ENCODE measurements at regions not wholly inside any gene's neighbourhood (a gene's known extent, or its start where the extent isn't known, plus 50 kb on each side); places are given as distances from the start of the nearest gene placed in this dataset.

DNA sequence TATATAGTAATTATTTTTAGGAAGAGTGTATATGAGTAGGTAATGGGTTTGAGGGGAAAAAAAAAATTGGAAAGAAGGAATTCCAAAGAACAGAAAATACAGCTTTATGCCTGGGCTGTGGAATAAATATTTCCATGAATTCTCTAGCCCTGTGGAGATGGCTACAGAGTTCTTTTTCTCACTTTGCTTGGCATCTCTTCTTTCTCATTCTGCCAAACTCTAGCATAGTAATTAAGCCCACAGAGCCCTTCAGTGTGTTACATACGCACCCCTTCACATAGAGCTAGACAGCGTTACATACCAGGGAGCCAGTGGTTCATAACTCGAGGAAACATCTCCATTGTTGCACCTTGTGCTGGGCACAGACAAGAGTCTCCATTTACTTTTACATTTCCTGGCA, 621.1 kb downstream of the CDH8 start:
- no peak overlapping the region for H3K27ac ChIP-seq
- DNase-seq (ENCODE audit: low read depth in 1 of 2, low spot score in 1 of 2), result no peak
- no peak overlapping the region for H3K4me3 ChIP-seq
- no peaks in the 10 kb centered on the region for H3K27me3 ChIP-seq
- H3K9me3 ChIP-seq (ENCODE audit: low read depth), result no peaks in the 10 kb centered on the region
- H3K36me3 ChIP-seq, result no peaks in the 10 kb centered on the region
- TF ChIP-seq, protein P1, sequence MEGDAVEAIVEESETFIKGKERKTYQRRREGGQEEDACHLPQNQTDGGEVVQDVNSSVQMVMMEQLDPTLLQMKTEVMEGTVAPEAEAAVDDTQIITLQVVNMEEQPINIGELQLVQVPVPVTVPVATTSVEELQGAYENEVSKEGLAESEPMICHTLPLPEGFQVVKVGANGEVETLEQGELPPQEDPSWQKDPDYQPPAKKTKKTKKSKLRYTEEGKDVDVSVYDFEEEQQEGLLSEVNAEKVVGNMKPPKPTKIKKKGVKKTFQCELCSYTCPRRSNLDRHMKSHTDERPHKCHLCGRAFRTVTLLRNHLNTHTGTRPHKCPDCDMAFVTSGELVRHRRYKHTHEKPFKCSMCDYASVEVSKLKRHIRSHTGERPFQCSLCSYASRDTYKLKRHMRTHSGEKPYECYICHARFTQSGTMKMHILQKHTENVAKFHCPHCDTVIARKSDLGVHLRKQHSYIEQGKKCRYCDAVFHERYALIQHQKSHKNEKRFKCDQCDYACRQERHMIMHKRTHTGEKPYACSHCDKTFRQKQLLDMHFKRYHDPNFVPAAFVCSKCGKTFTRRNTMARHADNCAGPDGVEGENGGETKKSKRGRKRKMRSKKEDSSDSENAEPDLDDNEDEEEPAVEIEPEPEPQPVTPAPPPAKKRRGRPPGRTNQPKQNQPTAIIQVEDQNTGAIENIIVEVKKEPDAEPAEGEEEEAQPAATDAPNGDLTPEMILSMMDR (IDR thresholded peaks at IDR 0.05; ENCODE audit: low read depth, low read length), result no peak
- H3K4me1 ChIP-seq (ENCODE audit: low read depth), result no peaks in the 10 kb centered on the region

DNA sequence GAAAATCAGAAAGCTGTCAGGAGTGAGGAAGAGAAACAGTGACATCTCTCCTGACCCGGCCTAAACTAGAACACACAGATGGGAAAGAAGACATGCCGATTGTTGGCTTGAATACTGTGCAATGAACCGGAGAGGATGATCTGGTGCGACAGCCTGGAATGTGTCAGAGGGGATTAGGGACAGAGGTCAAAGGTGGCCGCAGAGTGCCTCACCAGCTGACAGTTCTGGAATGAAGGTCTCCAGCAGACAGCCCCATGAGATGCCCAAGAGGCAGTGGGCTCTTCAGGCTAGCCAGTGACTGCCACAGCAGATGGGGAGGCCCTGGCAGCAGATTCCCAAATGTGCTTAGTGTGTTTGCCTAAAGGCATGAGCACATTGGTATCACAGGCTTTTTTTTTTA, 623.2 kb downstream of the CDH8 start:
- Histone ChIP-seq H3K4me1 (ENCODE audit: low read depth) (no peaks in the 10 kb centered on the region), H3K9me3 (ENCODE audit: low read depth) (no peaks in the 10 kb centered on the region), H3K27me3 (no peaks in the 10 kb centered on the region), H3K36me3 (no peaks in the 10 kb centered on the region), H3K27ac (no peak overlapping the region), H3K4me3 (no peak overlapping the region)
- no peak for DNase-seq (ENCODE audit: low read depth in 1 of 2, low spot score in 1 of 2)
- TF ChIP-seq, protein P1 (IDR thresholded peaks at IDR 0.05; ENCODE audit: low read depth, low read length), result no peak

DNA sequence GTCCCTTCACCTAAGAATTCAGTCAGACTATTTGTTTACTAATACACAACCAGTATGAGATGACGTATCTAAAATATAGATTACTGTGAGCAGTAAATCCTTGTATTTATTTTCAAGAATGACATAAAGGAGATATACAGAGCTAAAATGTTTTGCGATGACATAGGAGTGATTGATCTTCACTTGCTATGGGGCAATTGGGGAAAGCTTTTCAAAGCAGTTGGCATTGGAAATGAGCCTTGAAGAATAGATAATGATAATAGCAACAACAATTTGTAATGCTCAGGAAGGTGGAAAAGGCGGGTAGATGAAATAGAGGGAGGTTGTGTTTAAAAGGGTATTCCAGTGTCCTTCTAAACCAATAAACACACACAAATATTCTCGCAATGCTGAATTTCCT, 623.7 kb downstream of the CDH8 start:
- H3K27ac ChIP-seq, result no peak overlapping the region
- TF ChIP-seq, protein P1 (IDR thresholded peaks at IDR 0.05; ENCODE audit: low read depth, low read length), result no peak
- no peak for DNase-seq (ENCODE audit: low read depth in 1 of 2, low spot score in 1 of 2)
- H3K4me3 ChIP-seq, result no peak overlapping the region
- H3K27me3 ChIP-seq, result no peaks in the 10 kb centered on the region
- no peaks in the 10 kb centered on the region for H3K36me3 ChIP-seq
- no peaks in the 10 kb centered on the region for H3K4me1 ChIP-seq (ENCODE audit: low read depth)
- no peaks in the 10 kb centered on the region for H3K9me3 ChIP-seq (ENCODE audit: low read depth)

DNA sequence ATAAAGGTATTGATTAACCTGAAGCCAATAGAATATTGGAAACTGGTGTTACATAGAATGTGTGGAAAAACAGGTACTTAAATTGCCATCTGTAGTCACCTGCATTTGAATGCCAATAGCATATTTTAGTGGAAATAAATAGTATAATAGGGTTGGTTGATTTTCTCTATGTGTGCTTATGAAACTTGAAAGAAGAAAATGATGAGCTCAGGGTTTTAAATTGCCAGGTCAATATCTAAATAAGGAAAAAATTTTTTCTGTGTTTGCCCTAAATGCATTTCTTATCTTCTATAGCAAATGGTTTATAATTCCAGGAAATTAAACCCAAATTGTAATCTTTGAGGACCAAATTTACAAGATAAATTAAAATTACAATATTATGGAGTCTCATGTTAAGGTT, 626.6 kb downstream of the CDH8 start:
- Histone ChIP-seq H3K36me3 (no peaks in the 10 kb centered on the region), H3K27me3 (no peaks in the 10 kb centered on the region), H3K27ac (no peak overlapping the region), H3K4me1 (ENCODE audit: low read depth) (no peaks in the 10 kb centered on the region), H3K4me3 (no peak overlapping the region), H3K9me3 (ENCODE audit: low read depth) (no peaks in the 10 kb centered on the region)
- no peak for DNase-seq (ENCODE audit: low read depth in 1 of 2, low spot score in 1 of 2)
- TF ChIP-seq, protein P1 (IDR thresholded peaks at IDR 0.05; ENCODE audit: low read depth, low read length), result no peak

DNA sequence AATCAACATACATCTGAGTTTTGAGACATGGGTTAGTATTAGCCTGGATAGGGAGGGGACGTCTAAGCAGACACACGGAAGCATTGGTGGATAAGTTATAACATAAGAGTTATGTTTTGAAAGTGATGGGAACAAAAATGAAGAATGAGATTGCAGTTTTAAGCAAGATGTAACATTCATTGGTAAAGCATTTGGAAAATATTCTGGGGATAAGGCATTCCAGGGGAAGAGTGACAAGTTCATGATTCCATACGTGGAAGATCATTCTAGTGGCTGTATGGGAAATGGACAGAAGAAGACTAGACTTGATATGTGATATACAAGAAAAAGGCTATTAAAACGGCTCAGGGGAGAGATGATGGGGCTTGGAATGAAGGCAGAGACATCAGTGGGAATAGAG, 632.9 kb downstream of the CDH8 start:
- Histone ChIP-seq H3K36me3 (no peaks in the 10 kb centered on the region), H3K9me3 (ENCODE audit: low read depth) (no peaks in the 10 kb centered on the region), H3K27me3 (no peaks in the 10 kb centered on the region), H3K27ac (no peak overlapping the region), H3K4me1 (ENCODE audit: low read depth) (no peaks in the 10 kb centered on the region), H3K4me3 (no peak overlapping the region)
- TF ChIP-seq, protein P1 (IDR thresholded peaks at IDR 0.05; ENCODE audit: low read depth, low read length), result no peak
- no peak for DNase-seq (ENCODE audit: low read depth in 1 of 2, low spot score in 1 of 2)

DNA sequence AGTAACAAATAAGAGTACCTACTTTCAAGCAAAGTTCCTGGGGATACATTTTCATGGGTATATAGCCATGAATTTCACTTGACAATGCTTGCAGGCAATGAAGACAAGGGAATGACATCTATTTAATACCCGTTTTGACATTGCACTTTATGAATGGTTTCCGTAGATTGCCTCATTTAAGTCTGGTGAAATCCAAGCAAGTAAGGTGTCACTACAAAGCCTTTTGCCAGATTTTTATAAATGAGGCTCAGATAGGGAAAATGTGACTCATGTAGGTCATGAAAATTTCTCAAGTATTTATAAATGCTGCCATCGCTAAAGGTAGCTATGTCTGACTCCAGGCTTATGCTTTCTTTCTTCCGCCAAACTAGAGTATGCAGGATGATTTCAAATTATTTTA, 644.3 kb downstream of the CDH8 start:
- Histone ChIP-seq H3K36me3 (no peaks in the 10 kb centered on the region), H3K27me3 (no peaks in the 10 kb centered on the region), H3K27ac (no peak overlapping the region), H3K4me3 (no peak overlapping the region), H3K4me1 (ENCODE audit: low read depth) (no peaks in the 10 kb centered on the region), H3K9me3 (ENCODE audit: low read depth) (no peaks in the 10 kb centered on the region)
- no peak for DNase-seq (ENCODE audit: low read depth in 1 of 2, low spot score in 1 of 2)
- TF ChIP-seq, protein P1 (IDR thresholded peaks at IDR 0.05; ENCODE audit: low read depth, low read length), result no peak

Data from cardiac muscle cell (in vitro differentiated cells and primary cell).